HCT116 (cell line): ENCODE measurements at regions not wholly inside any gene's neighbourhood (a gene's known extent, or its start where the extent isn't known, plus 50 kb on each side); places are given as distances from the start of the nearest gene placed in this dataset.

Experiments used
- ATAC-seq: fragments of 200-7000 bp; cut with Tn5 transposase; 2 replicates; pipeline ENCODE4 v1.9.1; 2020; ENCODE audit warnings: mild to moderate bottlenecking, moderate library complexity
- BruUV-seq: library from RNA; stranded (reverse); fragments of 400-500 nt; replicated peaks from 2 replicates; lab custom pipeline; 2021; lab: Mats Ljungman, UMichigan
- CTCF ChIA-PET: fragments of 300-600 bp; sonication (Branson Sonifier 250); formaldehyde crosslinking; loops from one replicate; lab custom pipeline; 2021; ENCODE audit warnings: antibody characterized with exemption; lab: Charles Lee
- POLR2A ChIA-PET: fragments of 300-600, 350-600 bp; sonication (Branson Sonifier 250); formaldehyde crosslinking; loops from one replicate; lab custom pipeline; 2021; ENCODE audit warnings: antibody characterized with exemption; lab: Charles Lee
- RAD21 ChIA-PET, 2 experiments: fragments of 300-600 bp; sonication (Branson Sonifier 250); formaldehyde crosslinking; loops; one replicate each; lab custom pipeline; 2023; ENCODE audit warnings: low total read pairs in 2 of 2; ENCODE audit not compliant: uncharacterized antibody in 2 of 2, unreplicated experiment in 2 of 2, low non-redundant PET in 1 of 2; lab: Charles Lee
- DNase-seq: peaks from one replicate; pipeline ENCODE4 v3.0.0-alpha.2; 2010; ENCODE audit warnings: low read depth, low spot score
- H2AFZ ChIP-seq: fragments of 200-600 bp; shearing (Covaris generic), sonication (generic); 2 replicates; pipeline ENCODE4 v1.6.1; 2017; ENCODE audit warnings: low read depth, mixed run types, mixed read lengths, antibody characterized with exemption, low read length; ENCODE audit not compliant: poor library complexity, severe bottlenecking
- H3K27ac ChIP-seq: 2 replicates; pipeline ENCODE4 v1.5.1; 2012; ENCODE audit warnings: low read depth, low read length
- H3K27me3 ChIP-seq: fragments of 200-600 bp; sonication (generic); 2 replicates; pipeline ENCODE4 v1.6.1; 2016; ENCODE audit warnings: mixed run types, low read length, mixed read lengths; ENCODE audit not compliant: insufficient read depth
- H3K36me3 ChIP-seq, 2 experiments: fragments of 200-500 bp in 1 of 2; fragments of 200-600 bp in 1 of 2; sonication (Bioruptor generic) in 1 of 2; sonication (generic) in 1 of 2; 2 replicates each; pipeline versions ENCODE4 v1.5.1 to v1.6.1; 2014 to 2016; ENCODE audit warnings: low read length in 2 of 2, inconsistent platforms in 1 of 2, mixed read lengths in 1 of 2, mixed run types in 1 of 2; ENCODE audit not compliant: insufficient read depth in 2 of 2, control insufficient read depth in 1 of 2
- H3K4me1 ChIP-seq, 2 experiments: fragments of 200-600 bp in 1 of 2; sonication (generic) in 1 of 2; 2 replicates each; pipeline versions ENCODE4 v1.5.1 to v1.6.1; 2012 to 2017; ENCODE audit warnings: low read length in 2 of 2, inconsistent platforms in 1 of 2, mild to moderate bottlenecking in 1 of 2, mixed read lengths in 1 of 2, mixed run types in 1 of 2, moderate library complexity in 1 of 2; ENCODE audit not compliant: insufficient read depth in 2 of 2, control insufficient read depth in 1 of 2
- H3K4me2 ChIP-seq: fragments of 200-600 bp; sonication (generic); 2 replicates; pipeline ENCODE4 v1.6.1; 2017; ENCODE audit warnings: mixed run types, low read length, mixed read lengths
- H3K4me3 ChIP-seq, 2 experiments: fragments of 200-600 bp in 1 of 2; sonication (generic) in 1 of 2; replicated peaks in 1 of 2; 2 replicates each; pipeline ENCODE4 v1.5.1; 2011 to 2016; ENCODE audit warnings: low read length in 2 of 2, control low read depth in 1 of 2, low read depth in 1 of 2, mild to moderate bottlenecking in 1 of 2, mixed read lengths in 1 of 2, mixed run types in 1 of 2
- H3K79me2 ChIP-seq: fragments of 200-600 bp; sonication (generic); 2 replicates; pipeline ENCODE4 v1.6.1; 2017; ENCODE audit warnings: mild to moderate bottlenecking, mixed run types, low read length, moderate library complexity, mixed read lengths; ENCODE audit not compliant: insufficient read depth
- H3K9ac ChIP-seq: fragments of 200-600 bp; sonication (generic); 2 replicates; pipeline ENCODE4 v1.6.1; 2016; ENCODE audit warnings: low read length, mixed read lengths
- H3K9me2 ChIP-seq: fragments of 200-600 bp; sonication (generic), shearing (Covaris generic); 2 replicates; pipeline ENCODE4 v1.6.1; 2017; ENCODE audit warnings: mixed run types, mild to moderate bottlenecking, moderate library complexity; ENCODE audit not compliant: insufficient read depth
- H3K9me3 ChIP-seq, 2 experiments: fragments of 200-500 bp in 1 of 2; fragments of 200-600 bp in 1 of 2; sonication (Bioruptor generic) in 1 of 2; sonication (generic) in 1 of 2; 2 replicates each; pipeline ENCODE4 v1.6.1; 2014 to 2017; ENCODE audit warnings: low read length in 2 of 2, mixed read lengths in 2 of 2, inconsistent platforms in 1 of 2, low read depth in 1 of 2, mild to moderate bottlenecking in 1 of 2, mixed run types in 1 of 2, moderate library complexity in 1 of 2; ENCODE audit not compliant: control insufficient read depth in 1 of 2, insufficient read depth in 1 of 2
- H4K20me1 ChIP-seq: fragments of 200-600 bp; sonication (generic), shearing (Covaris generic); 2 replicates; pipeline ENCODE4 v1.6.1; 2017; ENCODE audit warnings: mixed run types, mild to moderate bottlenecking, moderate library complexity; ENCODE audit not compliant: insufficient read depth
- ATF3 ChIP-seq: IDR thresholded peaks from 2 replicates; pipeline ENCODE4 v1.6.1; 2012
- CBX3 ChIP-seq: IDR thresholded peaks from 2 replicates; pipeline ENCODE4 v1.6.1; 2012; ENCODE audit warnings: low read depth
- CEBPB ChIP-seq: IDR thresholded peaks from 2 replicates; pipeline ENCODE4 v1.6.1; 2012; ENCODE audit warnings: low read depth
- CTCF ChIP-seq, 3 experiments: fragments of 200-600 bp in 1 of 3; sonication (generic) in 1 of 3; IDR thresholded peaks in 2 of 3; conservative IDR thresholded peaks in 1 of 3; 2 replicates each; pipeline ENCODE4 v1.5.1; 2012 to 2017; ENCODE audit warnings: low read depth in 2 of 3, low read length in 2 of 3, antibody characterized with exemption in 1 of 3, borderline replicate concordance in 1 of 3, control low read depth in 1 of 3, mild to moderate bottlenecking in 1 of 3, mixed read lengths in 1 of 3, mixed run types in 1 of 3, moderate library complexity in 1 of 3; ENCODE audit not compliant: insufficient read depth in 1 of 3
- EGR1 ChIP-seq: IDR thresholded peaks from 2 replicates; pipeline ENCODE4 v1.6.1; 2012; ENCODE audit warnings: low read depth
- EZH2 ChIP-seq: fragments of 200-600 bp; sonication (generic); IDR thresholded peaks from 2 replicates; pipeline ENCODE4 v1.6.1; 2017; ENCODE audit warnings: antibody characterized with exemption, mixed run types
- EZH2phosphoT487 ChIP-seq: fragments of 200-600 bp; IDR thresholded peaks from 2 replicates; pipeline ENCODE4 v1.6.1; 2018; ENCODE audit warnings: antibody characterized with exemption, borderline replicate concordance
- FOSL1 ChIP-seq: IDR thresholded peaks from 2 replicates; pipeline ENCODE4 v1.6.1; 2012; ENCODE audit warnings: low read depth
- JUND ChIP-seq: IDR thresholded peaks from 2 replicates; pipeline ENCODE4 v1.6.1; 2012
- POLR2A ChIP-seq: IDR thresholded peaks from 2 replicates; pipeline ENCODE4 v1.7.0; 2011; ENCODE audit warnings: borderline replicate concordance; ENCODE audit not compliant: insufficient read depth, insufficient read length; ENCODE audit errors: extremely low read depth
- POLR2AphosphoS5 ChIP-seq: IDR thresholded peaks from 2 replicates; pipeline ENCODE4 v1.6.1; 2011; ENCODE audit warnings: mild to moderate bottlenecking, low read depth, low read length, moderate library complexity
- RAD21 ChIP-seq: IDR thresholded peaks from 2 replicates; pipeline ENCODE4 v1.6.1; 2012; ENCODE audit warnings: low read depth, mild to moderate bottlenecking
- REST ChIP-seq: IDR thresholded peaks from 2 replicates; pipeline ENCODE4 v1.6.1; 2012; ENCODE audit warnings: low read depth
- SIN3A ChIP-seq: IDR thresholded peaks from 2 replicates; pipeline ENCODE4 v1.6.1; 2012; ENCODE audit warnings: low read depth
- SRF ChIP-seq: IDR thresholded peaks from 2 replicates; pipeline ENCODE4 v1.6.1; 2012; ENCODE audit warnings: low read depth
- TCF7L2 ChIP-seq: IDR thresholded peaks from 2 replicates; pipeline ENCODE4 v1.7.0; 2011; ENCODE audit warnings: borderline replicate concordance, inconsistent platforms; ENCODE audit not compliant: insufficient read depth, insufficient read length; ENCODE audit errors: extremely low read depth
- ZFX ChIP-seq: fragments of 450-650 bp; IDR thresholded peaks from 2 replicates; pipeline ENCODE4 v1.6.1; 2017
- ZNF274 ChIP-seq: fragments of 200-500 bp; sonication (Bioruptor generic); IDR thresholded peaks from 2 replicates; pipeline ENCODE4 v1.6.1; 2014; ENCODE audit warnings: mild to moderate bottlenecking, low read depth, low read length, inconsistent platforms
- intact Hi-C: fragments of 100-400 bp; cut with micrococcal nuclease; formaldehyde crosslinking; loops from 2 replicates; pipeline ENCODE4 v1.10.0; 2022

GRCh38 chr6:22206106-22206505 lies 90.7 kb downstream of the PRL start:
- H3K9ac ChIP-seq = no peak overlapping the region

More at GRCh38 chr6:22206106-22206505, 90.7 kb downstream of the PRL start:
- intact Hi-C loops = no loop called here
- BruUV-seq = no TSS peak
- no peak for TF ChIP-seq CTCF (IDR thresholded peaks at IDR 0.05 in 2 of 3, conservative IDR thresholded peaks at IDR 0.05 in 1 of 3; ENCODE audit: borderline replicate concordance in 1 of 3, insufficient read depth in 1 of 3, low read depth in 2 of 3, low read length in 2 of 3)
- TF ChIP-seq ZFX = no peak
- no peak for TF ChIP-seq JUND
- TF ChIP-seq EZH2 = no peak
- TF ChIP-seq FOSL1 = no peak
- TF ChIP-seq CEBPB = no peak
- TF ChIP-seq TCF7L2 = no peak
- TF ChIP-seq EZH2phosphoT487 = no peak
- no peak for TF ChIP-seq ATF3
- TF ChIP-seq POLR2AphosphoS5 = no peak
- no peak for TF ChIP-seq RAD21
- TF ChIP-seq EGR1 = no peak
- no peak for TF ChIP-seq CBX3
- TF ChIP-seq ZNF274 = no peak
- no peak for TF ChIP-seq REST
- no peak for TF ChIP-seq POLR2A
- TF ChIP-seq SRF = no peak
- TF ChIP-seq SIN3A = no peak
- ChIA-PET CTCF (no interaction called here), POLR2A (no interaction called here), RAD21 (no interaction called here)
- Histone ChIP-seq H2AFZ (no peak overlapping the region), H3K9me2 (no peaks in the 10 kb centered on the region), H3K36me3 (no peaks in the 10 kb centered on the region), H3K4me1 (no peaks in the 10 kb centered on the region), H3K4me2 (no peak overlapping the region), H3K9me3 (no peaks in the 10 kb centered on the region), H4K20me1 (no peaks in the 10 kb centered on the region), H3K79me2 (no peaks in the 10 kb centered on the region), H3K27ac (no peak overlapping the region), H3K27me3 (no peaks in the 10 kb centered on the region), H3K4me3 (no peak overlapping the region)
- ATAC-seq (no peak), DNase-seq (no peak)
